Calu3 (cell line): ENCODE measurements at regions not wholly inside any gene's neighbourhood (a gene's known extent, or its start where the extent isn't known, plus 50 kb on each side); places are given as distances from the start of the nearest gene placed in this dataset.
"Not testable (repeated sequence)": the region's sequence is repeated elsewhere in the genome, so short reads cannot be mapped to it uniquely, and the experiment has no call there.

Source experiments
- BruUV-seq: library from RNA; stranded (reverse); fragments of 400-500 nt; replicated peaks from 2 replicates; lab custom pipeline; 2021; lab: Mats Ljungman, UMichigan
- CTCF ChIA-PET: fragments of 300-600 bp; sonication (Branson Sonifier 250); formaldehyde crosslinking; loops from one replicate; lab custom pipeline; 2022; ENCODE audit warnings: antibody characterized with exemption; lab: Charles Lee
- DNase-seq: peaks from one replicate; pipeline ENCODE4 v3.0.0; 2022
- H3K27ac Mint-ChIP-seq: one replicate; pipeline ENCODE4 v1.8.0; 2022; ENCODE audit warnings: mixed read lengths; ENCODE audit not compliant: unreplicated experiment
- H3K27me3 Mint-ChIP-seq: one replicate; pipeline ENCODE4 v1.8.0; 2022; ENCODE audit warnings: mixed read lengths; ENCODE audit not compliant: unreplicated experiment
- H3K36me3 Mint-ChIP-seq: one replicate; pipeline ENCODE4 v1.8.0; 2022; ENCODE audit warnings: mild to moderate bottlenecking, moderate library complexity, mixed read lengths; ENCODE audit not compliant: insufficient read depth, unreplicated experiment
- H3K4me1 Mint-ChIP-seq: one replicate; pipeline ENCODE4 v1.8.0; 2022; ENCODE audit warnings: mild to moderate bottlenecking, low read depth, mixed read lengths; ENCODE audit not compliant: unreplicated experiment
- H3K4me3 Mint-ChIP-seq: one replicate; pipeline ENCODE4 v1.8.0; 2022; ENCODE audit warnings: mild to moderate bottlenecking, low read depth, moderate library complexity, mixed read lengths; ENCODE audit not compliant: unreplicated experiment
- H3K9me3 Mint-ChIP-seq: one replicate; pipeline ENCODE4 v1.8.0; 2022; ENCODE audit warnings: low read depth, mixed read lengths; ENCODE audit not compliant: unreplicated experiment
- CTCF ChIP-seq: fragments of 200-600 bp; IDR thresholded peaks from one replicate; pipeline ENCODE4 v1.8.0; 2022; ENCODE audit warnings: antibody characterized with exemption; ENCODE audit not compliant: unreplicated experiment
- intact Hi-C: fragments of 100-400 bp; cut with micrococcal nuclease; formaldehyde crosslinking; loops from one replicate; pipeline ENCODE4 v1.10.0; 2022; ENCODE audit not compliant: unreplicated experiment

GRCh38 chr22:25475257-25476022 is 89.0 kb upstream of the GRK3 start:
- H3K36me3 Mint-ChIP-seq = peaks cover 14% of the 10 kb centered on the region
- no peaks in the 10 kb centered on the region for H3K27me3 Mint-ChIP-seq
- no peaks in the 10 kb centered on the region for H3K9me3 Mint-ChIP-seq
- no peak for DNase-seq
- intact Hi-C loops = no loop called here
- no peak overlapping the region for H3K27ac Mint-ChIP-seq
- CTCF ChIA-PET = no interaction called here
- no peak overlapping the region for H3K4me3 Mint-ChIP-seq
- TF ChIP-seq CTCF = no peak
- no TSS peak for BruUV-seq
- H3K4me1 Mint-ChIP-seq = no peaks in the 10 kb centered on the region

DNA sequence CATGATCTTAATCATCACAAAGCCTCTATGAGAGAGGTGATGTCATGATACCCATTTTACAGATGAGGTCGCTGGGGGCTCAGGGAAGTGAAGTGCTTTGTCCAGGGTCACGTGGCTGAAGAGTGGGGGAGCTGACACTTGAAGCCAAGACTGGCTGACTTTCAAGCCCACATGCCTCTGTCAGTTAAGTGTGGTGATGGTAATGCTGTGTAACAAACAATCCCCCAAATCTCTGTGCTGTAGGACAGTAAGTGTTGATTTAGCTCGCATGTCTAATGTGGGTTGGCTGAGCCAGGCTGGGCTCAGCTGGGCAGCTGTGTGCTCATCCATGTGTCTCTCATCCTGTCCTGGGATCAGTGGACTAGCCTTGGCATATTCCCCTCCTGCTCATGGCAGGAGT is 87.1 kb upstream of the GRK3 start:
- intact Hi-C loops = no loop called here
- CTCF ChIA-PET = no interaction called here
- H3K4me3 Mint-ChIP-seq = no peak overlapping the region
- DNase-seq = no peak
- peaks cover 5% of the 10 kb centered on the region for H3K36me3 Mint-ChIP-seq
- BruUV-seq = no TSS peak
- no peak for TF ChIP-seq CTCF
- peaks cover 3% of the 10 kb centered on the region for H3K4me1 Mint-ChIP-seq
- no peaks in the 10 kb centered on the region for H3K9me3 Mint-ChIP-seq
- H3K27me3 Mint-ChIP-seq = no peaks in the 10 kb centered on the region
- H3K27ac Mint-ChIP-seq = no peak overlapping the region

- H3K27ac Mint-ChIP-seq = no peak overlapping the region
- H3K27me3 Mint-ChIP-seq = no peaks in the 10 kb centered on the region
- no peak overlapping the region for H3K4me3 Mint-ChIP-seq
- no peaks in the 10 kb centered on the region for H3K9me3 Mint-ChIP-seq
- no peak for TF ChIP-seq CTCF
- intact Hi-C loops = no loop called here
- CTCF ChIA-PET = no interaction called here
- peaks cover 4% of the 10 kb centered on the region for H3K36me3 Mint-ChIP-seq
- DNase-seq = no peak
- peaks cover 11% of the 10 kb centered on the region for H3K4me1 Mint-ChIP-seq
- no TSS peak for BruUV-seq
Measured at GRCh38 chr22:25478111-25478510, 86.4 kb upstream of the GRK3 start.

DNA sequence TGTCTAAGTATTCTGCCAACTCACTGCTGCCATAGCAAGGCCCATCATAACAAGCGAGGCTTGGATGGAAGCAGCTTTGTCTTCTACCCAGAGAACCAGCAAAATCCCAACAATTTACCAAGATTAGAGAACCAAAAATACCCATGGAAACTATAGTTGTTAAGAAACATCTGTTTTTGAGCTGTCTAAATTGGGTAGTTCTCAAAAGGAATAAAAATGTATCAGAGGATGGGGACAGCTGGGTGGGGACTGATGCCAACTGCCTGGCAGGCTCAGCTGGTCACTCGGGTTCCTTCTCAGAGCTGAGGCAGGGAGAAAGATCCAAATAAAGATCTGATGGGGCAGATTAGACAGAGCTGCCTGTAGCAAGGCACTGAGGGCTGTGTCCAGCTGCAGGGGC is 85.9 kb upstream of the GRK3 start:
- no peak for DNase-seq
- no TSS peak for BruUV-seq
- no peak for TF ChIP-seq CTCF
- intact Hi-C loops = no loop called here
- CTCF ChIA-PET = no interaction called here
- no peak overlapping the region for H3K27ac Mint-ChIP-seq
- no peaks in the 10 kb centered on the region for H3K27me3 Mint-ChIP-seq
- H3K4me3 Mint-ChIP-seq = no peak overlapping the region
- H3K4me1 Mint-ChIP-seq = peaks cover 15% of the 10 kb centered on the region
- peaks cover 4% of the 10 kb centered on the region for H3K36me3 Mint-ChIP-seq
- no peaks in the 10 kb centered on the region for H3K9me3 Mint-ChIP-seq

DNA sequence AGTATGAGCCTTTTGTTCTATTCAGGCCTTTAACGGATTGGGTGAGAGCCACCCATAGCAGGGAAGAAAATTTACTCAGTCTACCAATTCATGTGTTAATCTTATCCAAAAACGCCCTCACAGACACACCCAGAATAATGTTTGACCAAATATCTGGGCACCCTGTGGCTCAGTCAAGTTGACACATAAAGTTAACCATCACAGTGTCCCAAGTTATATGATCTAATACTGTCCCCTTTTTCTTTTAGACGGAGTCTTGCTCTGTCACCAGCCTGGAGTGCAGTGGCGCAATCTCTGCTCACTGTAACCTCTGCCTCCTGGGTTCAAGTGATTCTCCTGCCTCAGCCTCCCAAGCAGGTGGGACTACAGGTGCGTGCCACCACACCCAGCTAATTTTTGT is 83.6 kb upstream of the GRK3 start:
- not testable (repeated sequence) for H3K36me3 Mint-ChIP-seq

More for the DNA sequence above, 83.6 kb upstream of the GRK3 start:
- intact Hi-C loops, DNase-seq, H3K27me3 Mint-ChIP-seq, H3K9me3 Mint-ChIP-seq, BruUV-seq, H3K27ac Mint-ChIP-seq, H3K4me3 Mint-ChIP-seq: not testable (repeated sequence)
- CTCF ChIA-PET = interaction anchor here (0.6 kb wide), 1 partner anchor 15 kb away, joined by 3 read pairs; no protein-coding TSS in a partner anchor
- H3K4me1 Mint-ChIP-seq = peaks cover 26% of the 10 kb centered on the region
